Retina (tissue), 1 donor: ENCODE measurements at regions not wholly inside any gene's neighbourhood (a gene's known extent, or its start where the extent isn't known, plus 50 kb on each side); places are given as distances from the start of the nearest gene placed in this dataset.

Experiments used
- DNase-seq: peaks from one replicate; pipeline ENCODE4 v3.0.0-alpha.2; 2016

GRCh38 chr15:70214941-70215635, 117.4 kb upstream of the TLE3 start:
- no peak for DNase-seq

- DNase-seq, result no peak
These were observed 116.6 kb upstream of the TLE3 start for GRCh38 chr15:70214276-70214675.

- no peak for DNase-seq
These were observed 116.1 kb upstream of the TLE3 start for GRCh38 chr15:70213794-70214193.

- DNase-seq, result no peak
These were observed 115.2 kb upstream of the TLE3 start for GRCh38 chr15:70212963-70213315.

- DNase-seq, result no peak
These were observed 114.7 kb upstream of the TLE3 start for GRCh38 chr15:70212286-70212962.

GRCh38 chr15:70210528-70210927, 112.8 kb upstream of the TLE3 start:
- DNase-seq, result no peak

- no peak for DNase-seq
These were observed 112.4 kb upstream of the TLE3 start for GRCh38 chr15:70210076-70210475.

GRCh38 chr15:70209499-70209898, 111.8 kb upstream of the TLE3 start:
- no peak for DNase-seq

- no peak for DNase-seq
These were observed 110.6 kb upstream of the TLE3 start for GRCh38 chr15:70208332-70208731.

- no peak for DNase-seq
These were observed 109.0 kb upstream of the TLE3 start for GRCh38 chr15:70206668-70207067.

GRCh38 chr15:70204652-70205051, 106.9 kb upstream of the TLE3 start:
- DNase-seq, result no peak

- DNase-seq, result no peak
These were observed 106.4 kb upstream of the TLE3 start for GRCh38 chr15:70203981-70204560.

GRCh38 chr15:70202756-70203155, 105.0 kb upstream of the TLE3 start:
- DNase-seq, result no peak

GRCh38 chr15:70201425-70201775, 103.7 kb upstream of the TLE3 start:
- no peak for DNase-seq

GRCh38 chr15:70200511-70201424, 103.1 kb upstream of the TLE3 start:
- DNase-seq, result no peak

GRCh38 chr15:70199540-70200410, 102.1 kb upstream of the TLE3 start:
- no peak for DNase-seq

GRCh38 chr15:70199124-70199482, 101.4 kb upstream of the TLE3 start:
- DNase-seq, result no peak

GRCh38 chr15:70198441-70199123, 100.9 kb upstream of the TLE3 start:
- DNase-seq, result no peak

GRCh38 chr15:70197945-70198361, 100.2 kb upstream of the TLE3 start:
- DNase-seq, result no peak

- DNase-seq, result no peak
These were observed 99.7 kb upstream of the TLE3 start for GRCh38 chr15:70197318-70197944.
